GM23338 (cell line): ENCODE measurements at regions not wholly inside any gene's neighbourhood (a gene's known extent, or its start where the extent isn't known, plus 50 kb on each side); places are given as distances from the start of the nearest gene placed in this dataset.
A peak's percentile ranks its signal among the peaks of the same experiment; 100 is the strongest.

Experiments
- ATAC-seq: fragments of 200-7000 bp; cut with Tn5 transposase; 3 replicates; pipeline ENCODE4 v1.9.1; 2020
- DNase-seq: peaks from one replicate; pipeline ENCODE4 v3.0.0-alpha.2; 2015; ENCODE audit warnings: low spot score
- H2AFZ ChIP-seq: fragments of 200-600 bp; sonication (generic); 2 replicates; pipeline ENCODE4 v1.8.0; 2016; ENCODE audit warnings: antibody characterized with exemption, mild to moderate bottlenecking, moderate library complexity
- H3F3A ChIP-seq: fragments of 200-600 bp; sonication (generic); replicated peaks from 2 replicates; pipeline ENCODE4 v1.8.0; 2017; ENCODE audit warnings: antibody characterized with exemption, mixed run types, low read depth
- H3K27ac ChIP-seq: fragments of 200-600 bp; sonication (generic); 2 replicates; pipeline ENCODE4 v1.6.1; 2016; ENCODE audit warnings: low read depth
- H3K27me3 ChIP-seq: fragments of 200-600 bp; sonication (generic); 2 replicates; pipeline ENCODE4 v1.8.0; 2016; ENCODE audit warnings: mild to moderate bottlenecking, mixed run types, moderate library complexity; ENCODE audit not compliant: insufficient read depth
- H3K36me3 ChIP-seq: fragments of 200-600 bp; sonication (generic); 2 replicates; pipeline ENCODE4 v1.8.0; 2016; ENCODE audit warnings: mild to moderate bottlenecking; ENCODE audit not compliant: insufficient read depth
- H3K4me1 ChIP-seq: fragments of 200-600 bp; sonication (generic); 2 replicates; pipeline ENCODE4 v1.8.0; 2016; ENCODE audit warnings: mild to moderate bottlenecking, moderate library complexity; ENCODE audit not compliant: insufficient read depth
- H3K4me2 ChIP-seq: fragments of 200-600 bp; sonication (generic); 2 replicates; pipeline ENCODE4 v1.7.1; 2017; ENCODE audit warnings: mixed run types
- H3K4me3 ChIP-seq: fragments of 200-600 bp; sonication (generic); 2 replicates; pipeline ENCODE4 v1.6.1; 2016; ENCODE audit warnings: mixed run types
- H3K79me2 ChIP-seq: fragments of 200-600 bp; sonication (generic); replicated peaks from 2 replicates; pipeline ENCODE4 v1.8.0; 2017; ENCODE audit warnings: mild to moderate bottlenecking; ENCODE audit not compliant: insufficient read depth
- H3K9me2 ChIP-seq: fragments of 200-600 bp; sonication (generic); 2 replicates; pipeline ENCODE4 v1.8.0; 2017; ENCODE audit not compliant: insufficient read depth
- H4K20me1 ChIP-seq: fragments of 200-600 bp; sonication (generic); replicated peaks from 2 replicates; pipeline ENCODE4 v1.8.0; 2017; ENCODE audit warnings: mild to moderate bottlenecking; ENCODE audit not compliant: insufficient read depth
- H3K27ac Mint-ChIP-seq: 2 replicates; pipeline ENCODE4 v1.8.0; 2020; ENCODE audit warnings: inconsistent platforms, mild to moderate bottlenecking, moderate library complexity, mixed read lengths
- H3K27me3 Mint-ChIP-seq: 3 replicates; pipeline ENCODE4 v1.8.0; 2022; ENCODE audit warnings: low read depth, mild to moderate bottlenecking, moderate library complexity, mixed read lengths, inconsistent platforms; ENCODE audit not compliant: insufficient read depth, poor library complexity
- H3K36me3 Mint-ChIP-seq: 3 replicates; pipeline ENCODE4 v1.8.0; 2021; ENCODE audit warnings: low read depth, mild to moderate bottlenecking, inconsistent platforms, moderate library complexity, mixed read lengths
- H3K4me1 Mint-ChIP-seq: 3 replicates; pipeline ENCODE4 v1.8.0; 2020; ENCODE audit warnings: mild to moderate bottlenecking, inconsistent platforms, mixed read lengths
- H3K4me3 Mint-ChIP-seq: 3 replicates; pipeline ENCODE4 v1.8.0; 2021; ENCODE audit warnings: moderate library complexity, mild to moderate bottlenecking, inconsistent platforms, mixed read lengths
- H3K9me3 Mint-ChIP-seq: 3 replicates; pipeline ENCODE4 v1.8.0; 2020; ENCODE audit warnings: moderate library complexity, mild to moderate bottlenecking, inconsistent platforms, mixed read lengths
- CREB1 ChIP-seq: fragments of 250-450 bp; sonication (Bioruptor Pico); IDR thresholded peaks from 2 replicates; pipeline ENCODE4 v1.5.0; 2020; ENCODE audit warnings: low read depth, mild to moderate bottlenecking, moderate library complexity
- CTCF ChIP-seq, 2 experiments: fragments of 200-600 bp in 1 of 2; sonication (generic) in 1 of 2; conservative IDR thresholded peaks; 2 replicates each; pipeline versions ENCODE4 v1.5.1 to v1.6.1; 2016 to 2017; ENCODE audit warnings: antibody characterized with exemption in 2 of 2, low read depth in 2 of 2, mild to moderate bottlenecking in 2 of 2, moderate library complexity in 1 of 2
- ETS1 ChIP-seq: IDR thresholded peaks from 2 replicates; pipeline ENCODE4 v1.6.1; 2016; ENCODE audit warnings: antibody characterized with exemption
- EZH2 ChIP-seq: fragments of 200-600 bp; sonication (generic); IDR thresholded peaks from one replicate; pipeline ENCODE4 v1.8.0; 2017; ENCODE audit warnings: antibody characterized with exemption, mild to moderate bottlenecking, low read depth; ENCODE audit not compliant: unreplicated experiment
- EZH2phosphoT487 ChIP-seq: fragments of 200-600 bp; sonication (generic); IDR thresholded peaks from one replicate; pipeline ENCODE4 v1.8.1; 2018; ENCODE audit warnings: antibody characterized with exemption; ENCODE audit not compliant: unreplicated experiment
- JUNB ChIP-seq: IDR thresholded peaks from one replicate; pipeline ENCODE4 v1.6.1; 2016; ENCODE audit warnings: antibody characterized with exemption; ENCODE audit not compliant: unreplicated experiment
- NANOG ChIP-seq: IDR thresholded peaks from 2 replicates; pipeline ENCODE4 v1.6.1; 2016; ENCODE audit warnings: antibody characterized with exemption, borderline replicate concordance
- POLR2AphosphoS5 ChIP-seq: IDR thresholded peaks from 2 replicates; pipeline ENCODE4 v1.6.1; 2016; ENCODE audit warnings: antibody characterized with exemption, low read depth
- REST ChIP-seq: IDR thresholded peaks from one replicate; pipeline ENCODE4 v1.6.1; 2018; ENCODE audit warnings: antibody characterized with exemption; ENCODE audit not compliant: unreplicated experiment
- STAT1 ChIP-seq: IDR thresholded peaks from one replicate; pipeline ENCODE4 v1.6.1; 2016; ENCODE audit warnings: antibody characterized with exemption; ENCODE audit not compliant: unreplicated experiment
- ZNF114 ChIP-seq: fragments of 250-450 bp; sonication (Bioruptor Pico); IDR thresholded peaks from 2 replicates; pipeline ENCODE4 v1.5.0; 2020; ENCODE audit warnings: mild to moderate bottlenecking, moderate library complexity
- ZNF331 ChIP-seq: fragments of 250-450 bp; sonication (Bioruptor Pico); IDR thresholded peaks from 2 replicates; pipeline ENCODE4 v1.5.0; 2020; ENCODE audit warnings: low read depth, mild to moderate bottlenecking, moderate library complexity
- ZNF462 ChIP-seq: fragments of 250-450 bp; sonication (Bioruptor Pico); IDR thresholded peaks from 2 replicates; pipeline ENCODE4 v1.5.0; 2020; ENCODE audit warnings: mild to moderate bottlenecking, moderate library complexity

GRCh38 chr1:222994511-222995235 lies 148.4 kb downstream of the TLR5 start:
- peak; percentile 69 for ATAC-seq
- 0 out of 2 replicates have a peak overlapping the region, but pooled peaks have one; percentile 1 for H3K27ac Mint-ChIP-seq

More at GRCh38 chr1:222994511-222995235, 148.4 kb downstream of the TLR5 start:
- Histone ChIP-seq H3K79me2 (no peaks in the 10 kb centered on the region), H2AFZ (no peak overlapping the region), H3K9me2 (no peaks in the 10 kb centered on the region), H4K20me1 (no peaks in the 10 kb centered on the region), H3K4me1 (peaks cover 21% of the 10 kb centered on the region; the same call in 1 of the 2 replicates), H3K36me3 (no peaks in the 10 kb centered on the region), H3K27ac (no peak overlapping the region), H3K4me3 (no peak overlapping the region), H3K27me3 (peaks cover 6% of the 10 kb centered on the region; the same call in 1 of the 2 replicates), H3F3A (no peaks in the 10 kb centered on the region), H3K4me2 (no peak overlapping the region)
- Mint-ChIP-seq H3K36me3 (no peaks in the 10 kb centered on the region), H3K4me1 (peaks cover 20% of the 10 kb centered on the region), H3K9me3 (no peaks in the 10 kb centered on the region), H3K27me3 (no peaks in the 10 kb centered on the region), H3K4me3 (no peak overlapping the region)
- DNase-seq, result peak; percentile 46
- TF ChIP-seq NANOG, result no peak
- no peak for TF ChIP-seq CTCF (conservative IDR thresholded peaks at IDR 0.05; ENCODE audit: low read depth in 2 of 2)
- TF ChIP-seq ZNF331 (CRISPR knock-in tag), result no peak
- no peak for TF ChIP-seq REST
- TF ChIP-seq CREB1 (CRISPR knock-in tag), result no peak
- no peak for TF ChIP-seq EZH2phosphoT487
- TF ChIP-seq ETS1, result no peak
- no peak for TF ChIP-seq JUNB
- no peak for TF ChIP-seq ZNF114 (CRISPR knock-in tag)
- TF ChIP-seq STAT1, result no peak
- no peak for TF ChIP-seq POLR2AphosphoS5
- TF ChIP-seq EZH2, result no peak
- TF ChIP-seq ZNF462 (CRISPR knock-in tag), result no peak
